Mucosa of descending colon (tissue), 3 donors: ENCODE measurements at regions not wholly inside any gene's neighbourhood (a gene's known extent, or its start where the extent isn't known, plus 50 kb on each side); places are given as distances from the start of the nearest gene placed in this dataset.

Source experiments
- ATAC-seq: fragments of 200-7000 bp; cut with Tn5 transposase; one replicate; pipeline ENCODE4 v1.9.1; 2020; ENCODE audit warnings: mild to moderate bottlenecking, moderate library complexity
- DNase-seq, 3 donors: peaks; one replicate each; pipeline ENCODE4 v3.0.0-alpha.2; 2020
- H3K36me3 ChIP-seq: fragments of 200-600 bp; one replicate; pipeline ENCODE4 v1.8.0; 2021; ENCODE audit warnings: low read depth, mild to moderate bottlenecking
- H3K4me1 ChIP-seq: fragments of 200-600 bp; one replicate; pipeline ENCODE4 v1.8.0; 2021; ENCODE audit warnings: low read depth, mild to moderate bottlenecking
- H3K4me3 ChIP-seq: fragments of 200-600 bp; one replicate; pipeline ENCODE4 v1.8.0; 2021; ENCODE audit warnings: mild to moderate bottlenecking
- H3K9me3 ChIP-seq: fragments of 200-600 bp; one replicate; pipeline ENCODE4 v1.8.0; 2021; ENCODE audit warnings: mild to moderate bottlenecking
- intact Hi-C, 2 donors: fragments of 100-400 bp; cut with DNase I in 1 of 2; cut with micrococcal nuclease in 1 of 2; formaldehyde crosslinking; loops; one replicate each; pipeline versions ENCODE4 v1.11.0 to v1.11.1; 2022; cut with DNase I, micrococcal nuclease
- TF ChIP-seq, protein P1 (sequence below): fragments of 200-600 bp; IDR thresholded peaks from one replicate; pipeline ENCODE4 v1.8.0; 2022; ENCODE audit warnings: antibody characterized with exemption, mild to moderate bottlenecking
- donor health status: DM: no; HTN: no; CAD: no; lungs with moderate emphysema.
- donor health status: DM: no; HTN: no; CAD: no.
- donor health status: DM: no; HTN: yes; CAD: no.

DNA sequence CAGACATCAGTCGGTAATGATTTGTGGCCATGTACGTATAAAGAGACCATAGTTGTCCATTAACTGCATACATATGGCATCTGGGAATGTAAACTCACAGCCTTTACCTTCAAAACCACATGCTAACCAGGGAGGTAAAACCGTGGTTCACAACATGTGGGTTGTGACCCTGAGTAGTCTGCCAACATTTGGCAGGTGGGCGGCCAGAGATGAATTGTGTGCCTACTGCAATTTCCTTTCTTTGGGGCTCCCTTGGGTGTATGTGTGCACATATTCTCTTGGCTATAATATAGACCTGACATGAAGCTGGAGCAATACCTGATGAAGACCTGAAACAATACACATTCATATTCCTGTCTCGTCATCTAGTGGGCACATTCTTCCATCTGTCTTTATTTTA is 396.0 kb downstream of the MLLT3 start:
- DNase-seq, result no peak
- H3K9me3 ChIP-seq, result no peaks in the 10 kb centered on the region
- H3K36me3 ChIP-seq, result no peaks in the 10 kb centered on the region
- TF ChIP-seq, protein P1, sequence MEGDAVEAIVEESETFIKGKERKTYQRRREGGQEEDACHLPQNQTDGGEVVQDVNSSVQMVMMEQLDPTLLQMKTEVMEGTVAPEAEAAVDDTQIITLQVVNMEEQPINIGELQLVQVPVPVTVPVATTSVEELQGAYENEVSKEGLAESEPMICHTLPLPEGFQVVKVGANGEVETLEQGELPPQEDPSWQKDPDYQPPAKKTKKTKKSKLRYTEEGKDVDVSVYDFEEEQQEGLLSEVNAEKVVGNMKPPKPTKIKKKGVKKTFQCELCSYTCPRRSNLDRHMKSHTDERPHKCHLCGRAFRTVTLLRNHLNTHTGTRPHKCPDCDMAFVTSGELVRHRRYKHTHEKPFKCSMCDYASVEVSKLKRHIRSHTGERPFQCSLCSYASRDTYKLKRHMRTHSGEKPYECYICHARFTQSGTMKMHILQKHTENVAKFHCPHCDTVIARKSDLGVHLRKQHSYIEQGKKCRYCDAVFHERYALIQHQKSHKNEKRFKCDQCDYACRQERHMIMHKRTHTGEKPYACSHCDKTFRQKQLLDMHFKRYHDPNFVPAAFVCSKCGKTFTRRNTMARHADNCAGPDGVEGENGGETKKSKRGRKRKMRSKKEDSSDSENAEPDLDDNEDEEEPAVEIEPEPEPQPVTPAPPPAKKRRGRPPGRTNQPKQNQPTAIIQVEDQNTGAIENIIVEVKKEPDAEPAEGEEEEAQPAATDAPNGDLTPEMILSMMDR, result no peak
- no peaks in the 10 kb centered on the region for H3K4me1 ChIP-seq
- no peak overlapping the region for H3K4me3 ChIP-seq
- ATAC-seq, result no peak
- intact Hi-C loops, result no loop called here

DNA sequence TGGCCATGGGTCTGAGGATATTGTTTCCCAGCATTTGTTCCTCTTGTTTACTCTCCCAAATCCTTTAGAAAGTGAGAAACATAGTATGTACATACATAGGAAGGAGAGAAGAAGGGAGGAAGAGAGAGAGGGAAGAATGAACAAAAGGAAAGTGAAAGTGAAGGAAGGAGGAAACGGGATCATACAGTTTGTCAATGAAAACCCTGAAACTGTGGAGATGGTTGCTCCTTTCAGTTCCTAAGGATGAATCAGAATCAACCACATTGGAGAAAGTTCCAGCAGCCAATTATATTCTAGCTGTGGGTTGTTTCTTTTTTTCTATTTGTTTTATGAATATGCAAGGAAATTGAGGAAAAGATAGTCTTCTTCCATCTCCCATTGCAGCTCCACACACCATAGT is 396.5 kb downstream of the MLLT3 start:
- intact Hi-C loops, result no loop called here
- Histone ChIP-seq H3K4me3 (no peak overlapping the region), H3K9me3 (no peaks in the 10 kb centered on the region), H3K4me1 (no peaks in the 10 kb centered on the region), H3K36me3 (no peaks in the 10 kb centered on the region)
- TF ChIP-seq, protein P1, result no peak
- no peak for ATAC-seq
- no peak for DNase-seq

DNA sequence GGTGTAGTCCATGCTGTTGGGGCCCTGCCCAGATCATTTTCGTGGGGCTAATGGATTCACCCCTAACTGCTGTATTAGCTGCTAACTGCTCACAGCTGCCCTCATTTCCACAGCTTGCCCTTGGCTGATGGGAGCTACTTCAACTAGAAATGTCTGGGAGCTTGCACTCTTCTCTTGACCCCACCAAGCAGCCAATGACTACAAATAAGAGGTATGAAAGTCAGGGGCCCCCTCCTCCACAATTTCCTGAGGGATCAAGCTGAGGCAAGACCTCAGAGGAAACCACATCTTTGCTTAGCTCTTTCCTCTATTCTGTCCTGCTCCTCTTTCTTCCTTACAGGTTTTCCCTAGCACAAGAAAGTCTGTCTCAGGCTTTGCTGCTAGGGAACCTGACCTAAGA is 397.5 kb downstream of the MLLT3 start:
- intact Hi-C loops, result no loop called here
- Histone ChIP-seq H3K9me3 (no peaks in the 10 kb centered on the region), H3K36me3 (no peaks in the 10 kb centered on the region), H3K4me1 (no peaks in the 10 kb centered on the region), H3K4me3 (no peak overlapping the region)
- DNase-seq (no peak), ATAC-seq (no peak)
- TF ChIP-seq, protein P1, result no peak

DNA sequence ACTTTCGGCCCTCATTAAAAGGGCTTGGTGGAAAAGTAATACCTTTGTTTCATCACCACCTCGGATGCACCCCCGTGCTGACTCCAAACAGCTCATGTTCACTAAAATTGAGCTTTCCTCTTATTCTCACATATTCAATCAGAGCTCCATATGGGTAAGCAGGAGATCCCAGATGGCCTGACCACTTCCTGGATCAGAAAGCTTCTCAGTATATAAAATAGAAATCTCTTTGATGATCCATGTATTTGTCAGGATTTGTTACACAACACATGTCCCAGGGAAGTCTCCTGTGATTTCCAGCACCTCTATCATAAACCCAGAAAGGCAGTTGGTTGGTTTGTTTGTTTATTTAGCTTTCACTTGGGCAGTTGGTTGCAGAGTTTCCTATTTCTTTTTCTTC is 402.0 kb downstream of the MLLT3 start:
- no peak overlapping the region for H3K4me3 ChIP-seq
- DNase-seq (no peak), ATAC-seq (peak; percentile 18)
- TF ChIP-seq, protein P1, result no peak
- intact Hi-C loops, result no loop called here
- H3K4me1 ChIP-seq, result no peaks in the 10 kb centered on the region
- H3K36me3 ChIP-seq, result no peaks in the 10 kb centered on the region
- no peaks in the 10 kb centered on the region for H3K9me3 ChIP-seq

DNA sequence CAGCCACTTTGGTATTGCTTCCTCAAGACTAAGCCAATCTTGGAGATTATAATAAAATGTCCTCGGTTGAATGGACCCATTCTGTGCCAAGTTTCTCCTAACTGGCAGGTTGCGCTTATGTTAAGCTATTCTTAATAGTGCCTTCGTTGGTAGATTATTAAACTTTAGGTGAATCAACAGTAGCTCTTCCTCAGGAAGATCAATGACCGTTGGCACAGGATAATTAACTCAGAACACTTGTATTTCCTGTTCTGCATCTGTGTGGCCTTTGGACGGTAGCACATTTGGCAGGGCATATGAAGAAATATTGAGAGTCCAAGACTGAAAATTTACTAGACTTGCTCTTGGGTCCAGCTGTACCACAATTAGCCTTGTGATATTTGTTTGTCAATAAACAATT is 402.9 kb downstream of the MLLT3 start:
- TF ChIP-seq, protein P1, result no peak
- Histone ChIP-seq H3K4me1 (no peaks in the 10 kb centered on the region), H3K36me3 (no peaks in the 10 kb centered on the region), H3K9me3 (no peaks in the 10 kb centered on the region), H3K4me3 (no peak overlapping the region)
- DNase-seq (peak in 1 of 3 donors; percentile 60), ATAC-seq (peak; percentile 94)
- intact Hi-C loops, result no loop called here

DNA sequence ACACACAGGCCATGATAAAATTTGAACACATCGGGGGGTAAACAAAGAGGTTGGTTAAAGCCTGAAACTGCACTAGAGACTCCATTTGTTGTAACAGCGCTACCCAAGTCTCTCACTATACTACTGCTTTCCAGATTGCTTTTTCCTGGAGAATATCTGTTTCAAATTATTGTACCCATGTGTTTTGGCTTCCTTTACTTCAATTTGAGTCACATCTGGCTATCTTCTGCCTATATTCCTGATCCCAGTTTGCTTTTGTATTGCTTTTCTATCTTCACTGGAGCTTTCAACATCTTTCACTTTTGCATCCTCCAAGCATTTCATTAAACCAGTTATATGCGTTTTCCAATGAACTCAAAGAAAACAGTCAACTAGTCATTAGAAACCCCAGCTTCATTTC is 404.7 kb downstream of the MLLT3 start:
- Histone ChIP-seq H3K4me1 (no peaks in the 10 kb centered on the region), H3K9me3 (no peaks in the 10 kb centered on the region), H3K36me3 (no peaks in the 10 kb centered on the region), H3K4me3 (no peak overlapping the region)
- intact Hi-C loops, result no loop called here
- no peak for ATAC-seq
- no peak for DNase-seq
- TF ChIP-seq, protein P1, result no peak
